Mesenchymal stem cell (in vitro differentiated cells and primary cell): ENCODE measurements at regions not wholly inside any gene's neighbourhood (a gene's known extent, or its start where the extent isn't known, plus 50 kb on each side); places are given as distances from the start of the nearest gene placed in this dataset.
A peak's percentile ranks its signal among the peaks of the same experiment; 100 is the strongest.

Experiments
- DNase-seq: peaks from one replicate; pipeline ENCODE4 v3.0.0-alpha.2; 2013
- H2AFZ ChIP-seq: one replicate; pipeline ENCODE4 v1.6.1; 2013; ENCODE audit warnings: low read depth, mild to moderate bottlenecking, control low read depth, inconsistent platforms, low read length, moderate library complexity
- H2AK5ac ChIP-seq: 2 replicates; pipeline ENCODE4 v1.6.1; 2013; ENCODE audit warnings: low read length, moderate library complexity, mild to moderate bottlenecking, inconsistent platforms; ENCODE audit not compliant: severe bottlenecking
- H2BK120ac ChIP-seq: one replicate; pipeline ENCODE4 v1.6.1; 2013; ENCODE audit warnings: low read depth, mild to moderate bottlenecking, inconsistent platforms, low read length, moderate library complexity
- H2BK12ac ChIP-seq, 2 experiments: one replicate each; pipeline ENCODE4 v1.6.1; 2013; ENCODE audit warnings: inconsistent platforms in 2 of 2, low read length in 2 of 2, mild to moderate bottlenecking in 2 of 2, moderate library complexity in 2 of 2, control low read depth in 1 of 2
- H2BK15ac ChIP-seq: one replicate; pipeline ENCODE4 v1.6.1; 2013; ENCODE audit warnings: mild to moderate bottlenecking, low read depth, inconsistent platforms; ENCODE audit not compliant: poor library complexity, severe bottlenecking
- H2BK5ac ChIP-seq: 2 replicates; pipeline ENCODE4 v1.6.1; 2013; ENCODE audit warnings: low read depth, mild to moderate bottlenecking, low read length, control low read depth, inconsistent platforms; ENCODE audit not compliant: poor library complexity, severe bottlenecking
- H3K14ac ChIP-seq, 2 experiments: one replicate each; pipeline ENCODE4 v1.6.1; 2013; ENCODE audit warnings: inconsistent platforms in 2 of 2, low read length in 2 of 2, control low read depth in 1 of 2, mild to moderate bottlenecking in 1 of 2, moderate library complexity in 1 of 2
- H3K18ac ChIP-seq, 2 experiments: one replicate each; pipeline ENCODE4 v1.6.1; 2013; ENCODE audit warnings: inconsistent platforms in 2 of 2, low read length in 2 of 2, control low read depth in 1 of 2, low read depth in 1 of 2, mild to moderate bottlenecking in 1 of 2
- H3K23ac ChIP-seq, 2 experiments: one replicate each; pipeline ENCODE4 v1.6.1; 2013; ENCODE audit warnings: inconsistent platforms in 2 of 2, low read length in 2 of 2, mild to moderate bottlenecking in 2 of 2, moderate library complexity in 2 of 2, control low read depth in 1 of 2
- H3K27ac ChIP-seq: 2 replicates; pipeline ENCODE4 v1.5.1; 2013; ENCODE audit warnings: mild to moderate bottlenecking, moderate library complexity, low read length, control low read depth, inconsistent platforms; ENCODE audit not compliant: poor library complexity, severe bottlenecking
- H3K27me3 ChIP-seq, 2 experiments: 2 replicates each; pipeline versions ENCODE4 v1.6.1 to v1.7.0; 2013; ENCODE audit warnings: low read length in 2 of 2, mild to moderate bottlenecking in 2 of 2, moderate library complexity in 2 of 2, control low read depth in 1 of 2, inconsistent platforms in 1 of 2; ENCODE audit not compliant: control insufficient read depth in 1 of 2, insufficient read depth in 1 of 2
- H3K36me3 ChIP-seq, 2 experiments: 2 replicates each; pipeline versions ENCODE4 v1.6.1 to v1.7.0; 2013; ENCODE audit warnings: low read length in 2 of 2, control low read depth in 1 of 2, inconsistent platforms in 1 of 2, low read depth in 1 of 2, mild to moderate bottlenecking in 1 of 2; ENCODE audit not compliant: insufficient read depth in 2 of 2, control insufficient read depth in 1 of 2
- H3K4ac ChIP-seq, 2 experiments: one replicate each; pipeline ENCODE4 v1.6.1; 2013; ENCODE audit warnings: inconsistent platforms in 2 of 2, low read length in 2 of 2, mild to moderate bottlenecking in 2 of 2, moderate library complexity in 2 of 2, control low read depth in 1 of 2, low read depth in 1 of 2
- H3K4me1 ChIP-seq: 2 replicates; pipeline ENCODE4 v1.6.1; 2013; ENCODE audit warnings: low read depth, low read length, control low read depth; ENCODE audit not compliant: control insufficient read depth, insufficient read depth
- H3K4me2 ChIP-seq: 2 replicates; pipeline ENCODE4 v1.6.1; 2013; ENCODE audit warnings: low read length, mild to moderate bottlenecking, inconsistent platforms; ENCODE audit not compliant: poor library complexity, severe bottlenecking
- H3K4me3 ChIP-seq, 2 experiments: 2 replicates each; pipeline versions ENCODE4 v1.5.1 to v1.7.0; 2013; ENCODE audit warnings: low read length in 2 of 2, mild to moderate bottlenecking in 2 of 2, control low read depth in 1 of 2, low read depth in 1 of 2; ENCODE audit not compliant: insufficient read depth in 1 of 2
- H3K79me1 ChIP-seq: replicated peaks from 2 replicates; pipeline ENCODE4 v1.6.1; 2013; ENCODE audit warnings: mild to moderate bottlenecking, control low read depth, low read length, inconsistent platforms; ENCODE audit not compliant: poor library complexity, severe bottlenecking
- H3K9ac ChIP-seq: 2 replicates; pipeline ENCODE4 v1.7.0; 2013; ENCODE audit warnings: mild to moderate bottlenecking, low read length, moderate library complexity
- H3K9me3 ChIP-seq: 2 replicates; pipeline ENCODE4 v1.7.0; 2013; ENCODE audit warnings: mild to moderate bottlenecking, low read length; ENCODE audit not compliant: control insufficient read depth
- H4K8ac ChIP-seq: one replicate; pipeline ENCODE4 v1.6.1; 2013; ENCODE audit warnings: inconsistent platforms, mild to moderate bottlenecking, low read length, moderate library complexity
- H4K91ac ChIP-seq: one replicate; pipeline ENCODE4 v1.6.1; 2013; ENCODE audit warnings: mild to moderate bottlenecking, low read length, inconsistent platforms
- WGBS: methylation state at CpG from one replicate; pipeline ENCODE4 v1.1.7; 2013; ENCODE audit warnings: mixed read lengths; 5-methylcytosine and 5-hydroxymethylcytosine counted together

GRCh38 chr5:153342487-153342886 is 148.0 kb upstream of the GRIA1 start:
- Histone ChIP-seq H2BK120ac (no peak overlapping the region), H3K4me2 (no peak overlapping the region), H3K27me3 (no peaks in the 10 kb centered on the region), H3K14ac (no peak overlapping the region), H2AFZ (no peak overlapping the region), H3K18ac (no peak overlapping the region), H3K23ac (no peak overlapping the region), H2BK12ac (no peak overlapping the region), H3K9me3 (no peaks in the 10 kb centered on the region), H3K4me3 (no peak overlapping the region), H4K91ac (no peak overlapping the region), H3K4me1 (no peaks in the 10 kb centered on the region), H3K27ac (no peak overlapping the region), H3K9ac (no peak overlapping the region), H2AK5ac (no peak overlapping the region), H3K36me3 (no peaks in the 10 kb centered on the region), H4K8ac (no peak overlapping the region), H2BK5ac (no peak overlapping the region), H2BK15ac (no peak overlapping the region), H3K79me1 (no peaks in the 10 kb centered on the region), H3K4ac (no peak overlapping the region)
- WGBS: 100% methylated on average over 1 of the region's 1 CpG
- DNase-seq: no peak

GRCh38 chr5:153347611-153348010 is 142.9 kb upstream of the GRIA1 start:
- H2BK5ac ChIP-seq: no peak overlapping the region
- no peak overlapping the region for H3K23ac ChIP-seq
- H4K91ac ChIP-seq: no peak overlapping the region
- H3K27ac ChIP-seq: no peak overlapping the region
- no peak overlapping the region for H2AK5ac ChIP-seq
- no peaks in the 10 kb centered on the region for H3K9me3 ChIP-seq
- H3K79me1 ChIP-seq: no peaks in the 10 kb centered on the region
- 87% methylated on average over 1 of the region's 1 CpG for WGBS
- no peak overlapping the region for H3K18ac ChIP-seq
- H2BK12ac ChIP-seq: no peak overlapping the region
- no peak overlapping the region for H3K9ac ChIP-seq
- no peak overlapping the region for H3K4me3 ChIP-seq
- no peak overlapping the region for H2AFZ ChIP-seq
- no peak overlapping the region for H3K14ac ChIP-seq
- no peak overlapping the region for H2BK120ac ChIP-seq
- no peak overlapping the region for H4K8ac ChIP-seq
- H3K4me1 ChIP-seq: peaks cover 1% of the 10 kb centered on the region
- H3K4ac ChIP-seq: no peak overlapping the region
- H3K27me3 ChIP-seq: no peaks in the 10 kb centered on the region
- no peaks in the 10 kb centered on the region for H3K36me3 ChIP-seq
- no peak overlapping the region for H2BK15ac ChIP-seq
- no peak for DNase-seq
- H3K4me2 ChIP-seq: no peak overlapping the region

GRCh38 chr5:153350175-153350883 is 140.1 kb upstream of the GRIA1 start:
- Histone ChIP-seq H3K4me3 (no peak overlapping the region), H3K14ac (no peak overlapping the region), H3K27ac (no peak overlapping the region), H3K4ac (no peak overlapping the region), H3K4me2 (no peak overlapping the region), H3K18ac (no peak overlapping the region), H4K91ac (no peak overlapping the region), H2BK12ac (no peak overlapping the region), H2BK120ac (no peak overlapping the region), H2AFZ (no peak overlapping the region), H2BK15ac (no peak overlapping the region), H3K23ac (no peak overlapping the region), H3K9me3 (no peaks in the 10 kb centered on the region), H3K36me3 (no peaks in the 10 kb centered on the region), H3K4me1 (peaks cover 2% of the 10 kb centered on the region), H3K79me1 (no peaks in the 10 kb centered on the region), H2BK5ac (no peak overlapping the region), H3K27me3 (no peaks in the 10 kb centered on the region), H4K8ac (no peak overlapping the region), H3K9ac (no peak overlapping the region), H2AK5ac (no peak overlapping the region)
- WGBS: 13% methylated on average over 3 of the region's 5 CpGs
- no peak for DNase-seq

- Histone ChIP-seq H3K4me3 (no peak overlapping the region), H2AK5ac (no peak overlapping the region), H3K4ac (no peak overlapping the region), H2BK15ac (no peak overlapping the region), H2BK5ac (no peak overlapping the region), H3K14ac (peak overlapping the region in 1 of 2 experiments; percentile 28), H3K4me2 (no peak overlapping the region), H3K9ac (no peak overlapping the region), H3K79me1 (no peaks in the 10 kb centered on the region), H3K9me3 (no peaks in the 10 kb centered on the region), H3K27ac (no peak overlapping the region), H2BK12ac (no peak overlapping the region), H3K18ac (no peak overlapping the region), H3K4me1 (peaks cover 2% of the 10 kb centered on the region), H2AFZ (no peak overlapping the region), H3K27me3 (no peaks in the 10 kb centered on the region), H2BK120ac (no peak overlapping the region), H4K91ac (no peak overlapping the region), H3K23ac (no peak overlapping the region), H4K8ac (no peak overlapping the region), H3K36me3 (no peaks in the 10 kb centered on the region)
- 72% methylated on average over 11 of the region's 11 CpGs for WGBS
- no peak for DNase-seq
Observed at GRCh38 chr5:153352685-153353219, 137.7 kb upstream of the GRIA1 start.
